ENCODE measurements at regions not wholly inside any gene's neighbourhood (a gene's known extent, or its start where the extent isn't known, plus 50 kb on each side); places are given as distances from the start of the nearest gene placed in this dataset.

DNA sequence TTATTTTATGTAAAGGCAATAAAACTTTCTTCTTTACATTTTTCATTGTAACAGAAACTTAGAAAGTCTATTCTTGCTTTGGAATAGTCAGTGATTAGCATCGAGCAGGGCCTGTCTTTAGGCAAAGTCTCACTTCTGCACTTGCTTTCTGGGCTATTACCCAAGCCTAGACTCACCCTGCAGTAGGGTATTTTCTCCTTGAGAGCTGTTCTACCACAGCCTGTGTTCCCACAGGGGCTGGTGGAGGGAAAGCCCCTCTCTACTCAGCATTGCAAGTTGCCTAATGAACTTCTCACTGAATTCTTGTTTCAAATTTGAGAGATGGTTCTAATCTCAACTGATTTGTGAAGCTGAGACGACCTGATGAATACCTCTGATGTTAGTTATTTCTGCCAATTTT is 111.7 kb upstream of the KLHL14 start:
- H3K4me3 ChIP-seq (ENCODE audit: low read length) = no peak overlapping the region
- no peak for DNase-seq (ENCODE audit: low read depth)
- no peak for TF ChIP-seq CTCF (IDR thresholded peaks at IDR 0.05; ENCODE audit: insufficient read depth, low read depth, low read length, missing control alignments)

DNA sequence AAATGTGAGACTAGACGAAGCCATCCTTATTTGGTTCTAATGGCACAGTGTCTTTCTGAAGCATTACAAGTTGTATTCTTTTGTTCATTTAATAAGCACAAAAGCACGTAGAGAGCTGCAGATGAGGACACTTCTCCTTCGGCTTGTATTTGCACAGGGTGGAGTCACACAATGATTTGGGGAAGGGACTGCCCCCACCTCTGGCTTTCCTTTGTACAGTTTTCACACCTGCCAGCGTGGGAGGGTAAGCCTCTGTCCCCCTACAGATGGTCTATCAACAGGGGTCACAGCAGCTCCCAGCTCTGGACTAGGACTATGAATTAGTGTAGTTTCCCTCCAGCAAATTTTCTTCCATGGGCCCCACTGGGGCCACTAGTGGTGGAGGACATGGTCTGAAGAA is 108.2 kb upstream of the KLHL14 start:
- TF ChIP-seq CTCF (IDR thresholded peaks at IDR 0.05; ENCODE audit: insufficient read depth, low read depth, low read length, missing control alignments) = no peak
- no peak overlapping the region for H3K4me3 ChIP-seq (ENCODE audit: low read length)
- no peak for DNase-seq (ENCODE audit: low read depth)

DNA sequence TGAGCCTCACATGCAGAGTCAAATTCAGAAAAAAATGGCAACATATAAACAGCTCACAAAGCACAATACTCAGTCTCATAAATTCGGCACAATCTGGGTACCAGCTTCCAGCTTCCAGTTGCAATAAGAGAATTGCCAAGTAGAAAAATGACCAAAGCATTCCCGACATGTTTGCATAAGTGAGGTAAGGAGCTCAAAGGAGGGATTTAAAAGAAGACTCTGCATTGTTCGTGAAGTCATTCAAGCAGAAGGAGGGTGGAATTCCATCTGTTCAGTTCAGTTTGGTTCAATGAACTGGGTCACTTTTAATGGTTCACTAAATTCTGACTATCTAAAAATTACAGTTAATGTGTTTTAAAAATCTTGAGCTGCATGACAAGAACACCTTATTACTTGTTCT is 106.7 kb upstream of the KLHL14 start:
- no peak for DNase-seq (ENCODE audit: low read depth)
- TF ChIP-seq CTCF (IDR thresholded peaks at IDR 0.05; ENCODE audit: insufficient read depth, low read depth, low read length, missing control alignments) = no peak
- no peak overlapping the region for H3K4me3 ChIP-seq (ENCODE audit: low read length)

GRCh38 chr18:32878436-32878835 is 105.6 kb upstream of the KLHL14 start:
- no peak for DNase-seq (ENCODE audit: low read depth)
- H3K4me3 ChIP-seq (ENCODE audit: low read length) = no peak overlapping the region
- no peak for TF ChIP-seq CTCF (IDR thresholded peaks at IDR 0.05; ENCODE audit: insufficient read depth, low read depth, low read length, missing control alignments)

DNA sequence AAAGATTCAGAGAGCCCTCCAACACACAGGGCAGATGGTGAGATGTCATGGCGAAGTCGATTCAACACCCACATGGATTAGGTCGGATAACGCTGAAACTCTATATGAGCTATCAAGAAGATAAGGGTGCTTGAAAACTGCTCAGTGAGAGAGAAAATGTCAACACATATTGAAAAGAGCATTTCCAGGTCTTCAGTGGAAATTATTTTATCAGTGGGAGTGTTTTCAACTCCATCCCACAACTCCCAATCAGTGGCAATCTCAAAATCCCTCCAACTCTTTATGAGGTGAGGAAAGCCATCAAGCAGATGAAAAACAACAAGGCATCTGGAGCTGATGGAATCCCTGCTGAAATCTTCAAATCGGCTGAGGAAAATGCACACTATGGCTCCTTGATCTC is 104.5 kb upstream of the KLHL14 start:
- no peak for DNase-seq (ENCODE audit: low read depth)
- TF ChIP-seq CTCF (IDR thresholded peaks at IDR 0.05; ENCODE audit: insufficient read depth, low read depth, low read length, missing control alignments) = no peak
- no peak overlapping the region for H3K4me3 ChIP-seq (ENCODE audit: low read length)

DNA sequence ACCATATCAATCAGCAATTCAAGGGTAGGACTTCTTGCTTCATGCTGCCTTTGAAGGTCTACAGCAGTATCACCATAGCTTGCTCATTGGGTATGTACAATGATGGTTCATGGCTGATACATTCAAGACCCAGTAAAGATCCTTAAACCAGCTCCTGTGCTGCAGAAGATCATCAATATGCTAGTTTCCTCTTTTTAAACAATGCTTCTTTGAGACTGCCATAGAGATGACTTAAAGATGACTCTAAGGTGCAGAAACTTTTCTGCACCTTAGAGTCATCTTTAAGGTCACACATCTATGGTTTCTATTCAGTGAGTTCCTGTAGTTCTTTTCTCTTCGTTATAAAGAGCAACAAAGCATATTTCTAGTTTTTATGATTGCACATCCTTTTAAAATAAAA is 102.8 kb upstream of the KLHL14 start:
- H3K4me3 ChIP-seq (ENCODE audit: low read length) = no peak overlapping the region
- no peak for TF ChIP-seq CTCF (IDR thresholded peaks at IDR 0.05; ENCODE audit: insufficient read depth, low read depth, low read length, missing control alignments)
- DNase-seq (ENCODE audit: low read depth) = no peak

DNA sequence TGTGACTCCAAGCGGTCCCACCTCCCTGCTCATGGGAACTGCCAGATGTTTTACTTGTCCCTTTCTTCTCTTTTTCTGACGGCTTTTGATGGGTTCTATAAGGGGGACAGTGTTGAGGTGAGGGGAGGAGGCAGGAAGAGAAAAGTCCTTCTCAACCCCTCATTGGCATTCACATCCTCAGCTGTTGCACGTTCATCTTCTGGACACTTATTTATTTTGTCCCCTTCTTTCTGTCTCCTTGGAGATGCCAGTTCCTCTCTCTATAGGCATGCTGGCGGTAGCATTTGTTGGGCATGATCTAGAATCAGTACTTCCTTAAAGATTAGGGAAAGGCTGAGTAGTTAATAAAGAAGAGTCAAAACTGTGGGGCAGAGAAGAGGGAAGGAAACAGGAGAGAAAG is 99.0 kb upstream of the KLHL14 start:
- no peak overlapping the region for H3K4me3 ChIP-seq (ENCODE audit: low read length)
- TF ChIP-seq CTCF (IDR thresholded peaks at IDR 0.05; ENCODE audit: insufficient read depth, low read depth, low read length, missing control alignments) = no peak
- no peak for DNase-seq (ENCODE audit: low read depth)

Data from epithelial cell of esophagus (primary cell).